D721Med (cell line): ENCODE measurements at regions not wholly inside any gene's neighbourhood (a gene's known extent, or its start where the extent isn't known, plus 50 kb on each side); places are given as distances from the start of the nearest gene placed in this dataset.

Experiments
- DNase-seq: peaks from one replicate; pipeline ENCODE4 v3.0.0; 2011; ENCODE audit warnings: low spot score; ENCODE audit not compliant: insufficient read length
- FAIRE-seq: peaks from 2 replicates; lab custom pipeline; 2011; peaks lifted over from hg19 to GRCh38; lab: Jason Lieb, UNC
- TF ChIP-seq, protein P1 (sequence below): IDR thresholded peaks from 2 replicates; pipeline ENCODE4 v1.5.1; 2012; ENCODE audit warnings: mild to moderate bottlenecking, control low read depth; ENCODE audit not compliant: insufficient read depth; ENCODE audit errors: missing control alignments

GRCh38 chr4:89422441-89422990 lies 114.9 kb upstream of the GPRIN3 start:
- FAIRE-seq (no peak), DNase-seq (no peak)
- TF ChIP-seq, protein P1, sequence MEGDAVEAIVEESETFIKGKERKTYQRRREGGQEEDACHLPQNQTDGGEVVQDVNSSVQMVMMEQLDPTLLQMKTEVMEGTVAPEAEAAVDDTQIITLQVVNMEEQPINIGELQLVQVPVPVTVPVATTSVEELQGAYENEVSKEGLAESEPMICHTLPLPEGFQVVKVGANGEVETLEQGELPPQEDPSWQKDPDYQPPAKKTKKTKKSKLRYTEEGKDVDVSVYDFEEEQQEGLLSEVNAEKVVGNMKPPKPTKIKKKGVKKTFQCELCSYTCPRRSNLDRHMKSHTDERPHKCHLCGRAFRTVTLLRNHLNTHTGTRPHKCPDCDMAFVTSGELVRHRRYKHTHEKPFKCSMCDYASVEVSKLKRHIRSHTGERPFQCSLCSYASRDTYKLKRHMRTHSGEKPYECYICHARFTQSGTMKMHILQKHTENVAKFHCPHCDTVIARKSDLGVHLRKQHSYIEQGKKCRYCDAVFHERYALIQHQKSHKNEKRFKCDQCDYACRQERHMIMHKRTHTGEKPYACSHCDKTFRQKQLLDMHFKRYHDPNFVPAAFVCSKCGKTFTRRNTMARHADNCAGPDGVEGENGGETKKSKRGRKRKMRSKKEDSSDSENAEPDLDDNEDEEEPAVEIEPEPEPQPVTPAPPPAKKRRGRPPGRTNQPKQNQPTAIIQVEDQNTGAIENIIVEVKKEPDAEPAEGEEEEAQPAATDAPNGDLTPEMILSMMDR: no peak

GRCh38 chr4:89420507-89420906 lies 112.9 kb upstream of the GPRIN3 start:
- TF ChIP-seq, protein P1: no peak
- FAIRE-seq (no peak), DNase-seq (no peak)

DNA sequence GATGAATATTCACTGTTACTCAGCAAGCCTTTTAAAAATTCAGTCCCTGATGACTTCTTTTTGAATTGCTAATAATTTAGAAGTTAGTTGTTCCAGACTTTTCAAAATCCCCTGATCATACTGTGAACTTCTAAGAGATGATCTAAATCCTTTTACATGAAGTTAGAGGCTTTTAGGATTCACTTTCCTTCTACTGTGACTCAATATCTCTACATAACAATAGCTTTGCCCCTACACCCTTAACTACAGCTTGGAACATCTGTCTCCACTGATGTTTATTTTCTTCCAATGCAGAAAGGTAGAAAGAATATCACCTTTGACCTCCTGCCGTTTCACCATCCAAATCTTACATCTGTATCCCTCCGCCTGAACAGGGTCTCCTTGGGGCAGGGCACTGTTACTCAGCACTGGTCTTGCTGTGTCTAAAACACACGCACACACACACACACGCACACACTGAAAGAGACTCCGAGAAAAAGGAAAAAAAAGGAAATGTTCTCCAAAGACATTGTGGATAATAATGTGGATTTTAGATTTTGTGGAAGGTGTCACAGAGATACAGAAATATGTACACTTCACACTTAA lies 111.6 kb upstream of the GPRIN3 start:
- DNase-seq (no peak), FAIRE-seq (no peak)
- TF ChIP-seq, protein P1: no peak

GRCh38 chr4:89416960-89417359 lies 109.4 kb upstream of the GPRIN3 start:
- DNase-seq (no peak), FAIRE-seq (no peak)
- TF ChIP-seq, protein P1: no peak

DNA sequence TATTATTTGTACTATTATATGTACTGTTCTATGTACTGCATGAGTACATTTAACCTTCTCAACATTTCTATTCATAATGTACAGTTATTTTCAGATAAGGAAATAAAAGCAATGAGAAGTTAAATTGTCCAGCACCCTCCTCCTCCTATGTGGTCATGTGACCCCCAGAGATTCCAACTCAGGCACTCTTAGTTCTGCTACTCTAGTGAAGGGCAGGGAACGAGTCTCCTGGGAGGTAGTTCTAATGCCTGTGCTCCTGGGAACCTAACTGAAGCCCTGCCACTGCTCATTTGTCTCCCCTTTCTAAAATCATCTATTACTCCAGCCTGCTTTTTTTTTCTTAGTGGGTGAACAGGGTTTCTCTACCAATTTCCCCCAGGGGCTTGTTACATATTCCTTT lies 105.9 kb upstream of the GPRIN3 start:
- no peak for DNase-seq
- FAIRE-seq: no peak
- TF ChIP-seq, protein P1: no peak

DNA sequence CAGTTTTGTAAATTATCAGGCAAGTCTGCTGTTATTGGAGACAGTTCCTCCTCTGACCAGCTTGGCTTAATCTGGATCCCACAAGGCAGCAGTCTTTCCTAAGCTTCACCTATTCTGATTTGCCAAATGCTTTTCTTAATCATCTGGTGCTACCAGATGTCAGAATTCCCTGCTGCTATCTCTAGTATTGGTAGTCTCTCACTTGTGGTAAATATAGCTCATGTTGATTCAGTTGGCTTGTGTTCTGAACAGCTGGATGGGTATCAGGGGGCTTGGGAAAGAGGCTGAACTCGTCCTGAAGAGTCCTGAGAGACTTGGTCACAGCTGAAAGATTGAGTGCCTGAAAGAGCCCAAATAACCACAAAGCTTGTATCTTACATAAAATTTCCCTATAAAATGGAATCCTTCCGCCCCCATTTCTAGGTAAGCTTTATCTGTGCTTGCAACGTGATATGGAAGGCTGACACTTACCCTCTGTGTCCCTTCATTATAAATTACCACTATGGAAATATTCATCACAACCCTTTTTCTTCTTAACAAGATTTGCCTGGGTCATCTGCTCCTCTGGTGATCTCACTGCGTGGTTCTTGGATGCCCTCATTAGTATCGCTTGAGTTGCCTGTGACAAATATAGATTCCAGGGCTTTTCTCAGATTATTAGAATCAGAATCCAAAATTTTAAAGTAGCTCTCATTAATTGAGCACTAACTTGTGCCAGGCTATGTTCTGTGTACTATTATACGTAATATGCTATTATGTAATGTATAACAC lies 104.1 kb upstream of the GPRIN3 start:
- TF ChIP-seq, protein P1: no peak
- DNase-seq (no peak), FAIRE-seq (no peak)

GRCh38 chr4:89410687-89411086 lies 103.1 kb upstream of the GPRIN3 start:
- FAIRE-seq (no peak), DNase-seq (no peak)
- TF ChIP-seq, protein P1: no peak
